Esophagus muscularis mucosa (tissue), 4 donors: ENCODE measurements at regions not wholly inside any gene's neighbourhood (a gene's known extent, or its start where the extent isn't known, plus 50 kb on each side); places are given as distances from the start of the nearest gene placed in this dataset.

Experiments used
- EP300 ChIP-seq: sonication (generic); formaldehyde crosslinking; IDR thresholded peaks from one replicate; pipeline ENCODE4 v1.6.1; 2017; ENCODE audit warnings: antibody characterized with exemption
- POLR2A ChIP-seq: fragments of 450-650 bp; IDR thresholded peaks from one replicate; pipeline ENCODE4 v1.6.1; 2017; ENCODE audit warnings: antibody characterized with exemption, moderate library complexity, mild to moderate bottlenecking, low read depth
- POLR2AphosphoS5 ChIP-seq, 2 donors: sonication (generic); formaldehyde crosslinking; IDR thresholded peaks; one replicate each; pipeline ENCODE4 v1.6.1; 2017; ENCODE audit warnings: antibody characterized with exemption in 2 of 2
- TF ChIP-seq, protein P1 (sequence below), 3 experiments: fragments of 200-600 bp in 2 of 3; fragments of 450-650 bp in 1 of 3; sonication (generic) in 2 of 3; IDR thresholded peaks; one replicate each; pipeline ENCODE4 v1.5.1; 2017 to 2019; ENCODE audit warnings: antibody characterized with exemption in 3 of 3, mild to moderate bottlenecking in 2 of 3, moderate library complexity in 1 of 3

- TF ChIP-seq, protein P1, sequence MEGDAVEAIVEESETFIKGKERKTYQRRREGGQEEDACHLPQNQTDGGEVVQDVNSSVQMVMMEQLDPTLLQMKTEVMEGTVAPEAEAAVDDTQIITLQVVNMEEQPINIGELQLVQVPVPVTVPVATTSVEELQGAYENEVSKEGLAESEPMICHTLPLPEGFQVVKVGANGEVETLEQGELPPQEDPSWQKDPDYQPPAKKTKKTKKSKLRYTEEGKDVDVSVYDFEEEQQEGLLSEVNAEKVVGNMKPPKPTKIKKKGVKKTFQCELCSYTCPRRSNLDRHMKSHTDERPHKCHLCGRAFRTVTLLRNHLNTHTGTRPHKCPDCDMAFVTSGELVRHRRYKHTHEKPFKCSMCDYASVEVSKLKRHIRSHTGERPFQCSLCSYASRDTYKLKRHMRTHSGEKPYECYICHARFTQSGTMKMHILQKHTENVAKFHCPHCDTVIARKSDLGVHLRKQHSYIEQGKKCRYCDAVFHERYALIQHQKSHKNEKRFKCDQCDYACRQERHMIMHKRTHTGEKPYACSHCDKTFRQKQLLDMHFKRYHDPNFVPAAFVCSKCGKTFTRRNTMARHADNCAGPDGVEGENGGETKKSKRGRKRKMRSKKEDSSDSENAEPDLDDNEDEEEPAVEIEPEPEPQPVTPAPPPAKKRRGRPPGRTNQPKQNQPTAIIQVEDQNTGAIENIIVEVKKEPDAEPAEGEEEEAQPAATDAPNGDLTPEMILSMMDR (IDR thresholded peaks at IDR 0.05) = no peak
- no peak for TF ChIP-seq EP300
- no peak for TF ChIP-seq POLR2AphosphoS5 (IDR thresholded peaks at IDR 0.05)
- no peak for TF ChIP-seq POLR2A
Measured at GRCh38 chr22:46046299-46046685, 69.3 kb upstream of the WNT7B start.
